Keratinocyte (primary cell): ENCODE measurements at regions not wholly inside any gene's neighbourhood (a gene's known extent, or its start where the extent isn't known, plus 50 kb on each side); places are given as distances from the start of the nearest gene placed in this dataset.

Source experiments
- CTCF ChIP-seq, 3 experiments: IDR thresholded peaks in 1 of 3; conservative IDR thresholded peaks in 1 of 3; optimal IDR thresholded peaks in 1 of 3; 2 replicates in 2 of 3; 3 replicates in 1 of 3; pipeline versions ENCODE3 to v1.5.1; 2011; ENCODE audit warnings: low read length in 3 of 3, mild to moderate bottlenecking in 3 of 3, moderate library complexity in 2 of 3, control low read depth in 1 of 3, inconsistent platforms in 1 of 3; ENCODE audit not compliant: insufficient read depth in 2 of 3; ENCODE audit errors: extremely low read depth in 1 of 3
- EZH2 ChIP-seq: IDR thresholded peaks from one replicate; pipeline ENCODE4 v1.6.1; 2012; ENCODE audit warnings: inconsistent platforms, mild to moderate bottlenecking, low read length, moderate library complexity

- no peak for TF ChIP-seq CTCF (optimal IDR thresholded peaks at IDR 0.05 in 1 of 3, IDR thresholded peaks at IDR 0.05 in 1 of 3, conservative IDR thresholded peaks at IDR 0.05 in 1 of 3; ENCODE audit: extremely low read depth in 1 of 3, insufficient read depth in 2 of 3, low read length in 3 of 3)
- no peak for TF ChIP-seq EZH2
Observed at GRCh38 chr15:39460748-39461147, 120.1 kb upstream of the THBS1 start.
